Lower leg skin (tissue), 3 donors: ENCODE measurements at regions not wholly inside any gene's neighbourhood (a gene's known extent, or its start where the extent isn't known, plus 50 kb on each side); places are given as distances from the start of the nearest gene placed in this dataset.

Source experiments
- CTCF ChIP-seq, 3 donors: fragments of 450-650 bp; IDR thresholded peaks; one replicate each; pipeline ENCODE4 v1.5.1; 2016; ENCODE audit warnings: antibody characterized with exemption in 3 of 3, mild to moderate bottlenecking in 3 of 3, moderate library complexity in 2 of 3
- POLR2A ChIP-seq, 2 donors: fragments of 450-650 bp; IDR thresholded peaks; one replicate each; pipeline ENCODE4 v1.6.1; 2016 to 2017; ENCODE audit warnings: antibody characterized with exemption in 2 of 2, mild to moderate bottlenecking in 1 of 2, moderate library complexity in 1 of 2

DNA sequence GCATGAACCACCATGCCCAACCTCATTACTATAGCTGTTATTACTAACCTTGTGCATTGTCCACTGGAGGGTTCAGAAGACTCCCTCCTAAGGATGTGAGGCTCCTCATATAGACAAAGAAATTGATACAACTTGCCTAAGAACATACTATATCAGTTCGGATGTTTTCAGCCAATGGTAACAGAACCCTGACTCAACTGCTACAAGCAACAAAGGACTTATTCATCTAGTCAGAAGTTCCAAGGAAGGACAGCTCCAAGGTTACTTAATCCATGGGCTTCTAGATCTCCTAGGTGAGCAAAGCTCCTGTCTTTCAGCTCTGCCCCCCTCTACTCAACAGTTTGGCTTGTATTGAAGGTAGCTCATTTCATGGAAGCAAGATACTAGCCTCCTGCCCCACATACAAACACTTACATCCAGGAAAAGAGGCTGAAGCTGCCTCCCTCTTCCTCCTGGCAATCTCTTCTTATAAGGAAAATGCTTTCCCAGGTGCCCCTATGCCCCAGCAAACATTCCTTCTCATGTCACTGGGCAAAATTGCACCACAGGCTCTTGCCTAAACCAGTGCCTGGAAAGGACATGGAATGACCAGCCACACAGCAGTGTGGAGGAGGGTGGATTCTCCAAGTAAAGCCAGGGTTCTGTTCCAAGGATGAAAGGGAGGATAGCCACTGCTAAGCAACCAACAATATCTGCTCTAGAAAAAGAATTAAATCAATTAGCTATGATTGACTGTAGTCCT lies 497.8 kb downstream of the FOXO1 start:
- no peak for TF ChIP-seq CTCF (IDR thresholded peaks at IDR 0.05)
- TF ChIP-seq POLR2A (IDR thresholded peaks at IDR 0.05) = no peak
